Bone marrow (tissue), 2 donors: ENCODE measurements at regions not wholly inside any gene's neighbourhood (a gene's known extent, or its start where the extent isn't known, plus 50 kb on each side); places are given as distances from the start of the nearest gene placed in this dataset.

Experiments used
- DNase-seq, 2 donors: peaks; one replicate each; lab custom pipeline; 2025; lab: John Stamatoyannopoulos, UW

GRCh38 chrX:110432091-110432905 is 73.7 kb downstream of the RTL9 start:
- DNase-seq = no peak

GRCh38 chrX:110432906-110433215 is 74.2 kb downstream of the RTL9 start:
- no peak for DNase-seq

- no peak for DNase-seq
These were observed 76.5 kb downstream of the RTL9 start for GRCh38 chrX:110435196-110435595.

GRCh38 chrX:110436523-110436922 is 77.9 kb downstream of the RTL9 start:
- DNase-seq = no peak

GRCh38 chrX:110437686-110438085 is 79.0 kb downstream of the RTL9 start:
- no peak for DNase-seq

GRCh38 chrX:110440016-110440805 is 81.6 kb downstream of the RTL9 start:
- no peak for DNase-seq

- DNase-seq = peak in 1 of 2 donors; percentile 9
These were observed 84.0 kb downstream of the RTL9 start for GRCh38 chrX:110442635-110443034.

- DNase-seq = no peak
These were observed 86.3 kb downstream of the RTL9 start for GRCh38 chrX:110444996-110445395.

- DNase-seq = no peak
These were observed 89.8 kb downstream of the RTL9 start for GRCh38 chrX:110448459-110448858.

GRCh38 chrX:110449312-110449711 is 90.7 kb downstream of the RTL9 start:
- DNase-seq = no peak

- DNase-seq = peak; percentile 0 to 17
These were observed 91.4 kb downstream of the RTL9 start for GRCh38 chrX:110450050-110450449.

- DNase-seq = no peak
These were observed 95.7 kb downstream of the RTL9 start for GRCh38 chrX:110454336-110454735.

GRCh38 chrX:110462957-110463356 is 104.3 kb downstream of the RTL9 start:
- no peak for DNase-seq

GRCh38 chrX:110466790-110467189 is 108.1 kb downstream of the RTL9 start:
- no peak for DNase-seq

GRCh38 chrX:110472265-110472664 is 113.6 kb downstream of the RTL9 start:
- no peak for DNase-seq

- DNase-seq = no peak
These were observed 119.1 kb downstream of the RTL9 start for GRCh38 chrX:110477593-110478228.

GRCh38 chrX:110491846-110492620 is 133.4 kb downstream of the RTL9 start:
- DNase-seq = no peak

- DNase-seq = no peak
These were observed 146.3 kb downstream of the RTL9 start for GRCh38 chrX:110504947-110505346.

GRCh38 chrX:110509755-110510532 is 151.3 kb downstream of the RTL9 start:
- DNase-seq = no peak

GRCh38 chrX:110511238-110511637 is 152.6 kb downstream of the RTL9 start:
- DNase-seq = no peak

- no peak for DNase-seq
These were observed 153.7 kb downstream of the RTL9 start for GRCh38 chrX:110512341-110512740.
